ENCODE measurements at regions not wholly inside any gene's neighbourhood (a gene's known extent, or its start where the extent isn't known, plus 50 kb on each side); places are given as distances from the start of the nearest gene placed in this dataset.

DNA sequence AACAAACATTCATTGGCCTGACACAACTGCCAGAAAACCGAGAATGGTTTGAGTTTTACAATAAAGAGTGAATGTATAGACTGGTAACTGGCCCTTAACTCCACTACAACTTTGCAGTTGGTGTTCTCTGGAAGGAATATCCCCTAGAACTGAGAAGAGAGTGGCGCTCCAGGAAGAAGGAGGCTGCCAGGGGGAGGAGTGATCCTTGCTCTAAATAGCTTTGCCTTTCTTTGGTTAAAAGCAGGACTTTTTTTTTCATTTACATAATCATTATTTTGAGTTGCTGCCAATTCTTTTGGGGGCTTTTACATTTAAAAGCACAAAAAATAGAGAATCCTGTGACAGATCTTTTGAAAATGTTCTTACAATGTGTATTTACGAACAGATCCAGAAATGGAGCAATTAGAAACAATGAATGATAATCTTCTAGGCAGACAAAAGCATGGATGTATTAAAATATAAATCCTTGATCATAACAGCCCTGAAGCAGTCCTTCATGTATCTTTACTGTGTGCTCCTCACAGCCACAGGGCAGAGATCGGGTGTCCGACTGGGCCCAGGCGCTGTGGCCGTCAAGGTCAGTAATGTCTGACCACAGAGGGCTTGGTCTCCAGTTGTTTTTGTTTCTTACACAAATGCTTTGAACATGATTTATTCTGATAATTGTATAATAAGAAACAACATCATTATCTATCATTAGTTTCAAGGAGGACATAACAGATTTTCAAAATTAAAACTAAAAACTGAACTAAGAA is 612.2 kb downstream of the HDGFL1 start:
- POLR2A ChIA-PET: no interaction called here
- CTCF ChIA-PET: no interaction called here

DNA sequence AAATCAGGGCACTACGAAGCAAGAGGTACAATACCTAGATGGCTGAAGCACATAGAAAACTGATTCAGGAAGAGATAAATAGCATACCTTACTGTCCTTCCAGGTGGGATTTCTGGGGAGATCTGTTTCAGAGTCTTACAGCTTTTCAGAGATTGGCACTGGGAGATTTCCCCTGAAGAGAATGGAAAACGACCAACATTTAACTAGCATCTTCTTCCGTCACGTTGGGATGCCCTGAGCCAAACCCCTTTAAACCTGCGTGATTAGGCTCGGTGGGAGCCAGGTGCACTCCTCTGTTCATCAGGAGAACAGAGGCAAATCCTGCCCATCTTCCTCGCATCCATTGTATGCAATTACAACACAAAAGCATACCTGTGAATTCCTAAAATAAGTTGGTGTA is 614.5 kb downstream of the HDGFL1 start:
- ChIA-PET CTCF (no interaction called here), POLR2A (no interaction called here)

DNA sequence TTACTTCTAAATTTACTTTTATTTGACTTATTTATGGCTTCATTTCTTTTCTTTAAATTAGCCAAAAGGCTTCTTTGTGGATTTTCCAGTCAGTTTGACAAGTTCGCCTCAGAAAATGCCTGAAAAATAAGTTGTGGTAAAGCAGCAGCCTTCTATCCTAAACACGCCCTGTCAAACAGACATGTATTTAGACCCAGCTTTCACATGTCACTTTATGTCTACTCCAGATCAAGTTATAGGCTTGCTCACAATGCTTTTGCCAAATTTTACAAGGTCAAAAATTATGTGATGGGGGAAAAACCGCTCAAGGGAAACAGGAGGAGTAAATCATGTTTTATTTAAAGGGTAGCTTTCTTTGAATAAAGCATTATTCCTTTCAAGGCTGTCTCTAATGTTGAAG is 615.0 kb downstream of the HDGFL1 start:
- ChIA-PET POLR2A (no interaction called here), CTCF (no interaction called here)

DNA sequence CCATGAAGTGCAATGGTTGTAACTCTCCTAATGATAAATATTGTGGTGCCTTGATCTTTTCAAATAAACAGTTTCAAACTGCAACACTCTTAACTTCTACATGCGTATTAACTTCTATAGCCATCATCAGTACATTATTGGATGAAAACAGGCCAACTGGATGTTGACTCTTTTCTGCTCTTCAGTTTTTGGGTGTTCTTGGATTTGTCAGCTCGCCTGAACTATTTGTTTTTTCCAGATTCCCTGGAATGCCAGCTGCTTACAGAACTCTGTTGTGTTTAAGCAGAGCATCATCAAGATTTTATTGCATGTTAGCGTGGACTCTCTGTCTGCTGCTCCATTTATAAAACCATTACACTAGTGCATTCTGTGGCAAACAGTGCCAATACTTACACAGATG is 626.1 kb downstream of the HDGFL1 start:
- CTCF ChIA-PET: no interaction called here

DNA sequence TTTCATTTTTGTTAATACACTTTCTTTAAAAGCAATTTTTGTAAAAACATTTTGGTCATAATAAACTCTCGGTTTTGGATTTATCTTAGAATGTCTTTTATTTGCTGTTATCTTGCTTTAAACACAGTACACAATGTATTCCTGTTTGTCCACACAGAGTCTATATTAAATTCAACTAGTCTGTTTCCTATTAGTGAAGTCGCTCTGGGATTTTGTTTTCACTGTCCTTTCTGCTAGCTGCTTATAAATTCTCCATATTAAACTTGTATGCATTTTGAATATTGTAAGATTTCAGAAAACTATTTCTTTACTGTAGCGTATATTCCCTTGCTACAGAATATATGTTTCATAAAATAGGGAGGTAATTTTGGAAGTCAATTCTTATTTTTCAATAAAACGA is 630.2 kb downstream of the HDGFL1 start:
- CTCF ChIA-PET: no interaction called here
- POLR2A ChIA-PET: no interaction called here

More for the DNA sequence above, 626.1 kb downstream of the HDGFL1 start:
- POLR2A ChIA-PET: no interaction called here

DNA sequence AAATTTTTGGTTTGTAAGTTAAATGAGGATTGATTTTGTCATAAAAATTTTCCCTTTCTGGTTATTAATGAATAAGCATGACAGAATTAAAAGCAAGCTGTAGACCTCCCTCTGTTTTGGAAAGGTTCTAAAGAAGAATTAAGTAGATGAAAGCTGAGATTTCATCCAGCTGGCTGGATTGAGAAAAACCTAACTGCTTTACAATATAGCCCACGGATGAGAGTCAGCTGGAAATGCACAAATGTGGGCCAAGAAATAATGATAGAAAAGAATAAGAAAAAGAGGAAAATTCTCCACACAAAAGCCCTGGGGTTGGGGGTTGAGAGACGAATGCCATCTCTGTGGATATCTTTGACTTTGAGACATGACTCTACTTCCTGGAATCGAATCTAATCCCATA is 631.6 kb downstream of the HDGFL1 start:
- ChIA-PET POLR2A (no interaction called here), CTCF (no interaction called here)

GRCh38 chr6:23202207-23202606 is 632.8 kb downstream of the HDGFL1 start:
- CTCF ChIA-PET: no interaction called here
- POLR2A ChIA-PET: no interaction called here

DNA sequence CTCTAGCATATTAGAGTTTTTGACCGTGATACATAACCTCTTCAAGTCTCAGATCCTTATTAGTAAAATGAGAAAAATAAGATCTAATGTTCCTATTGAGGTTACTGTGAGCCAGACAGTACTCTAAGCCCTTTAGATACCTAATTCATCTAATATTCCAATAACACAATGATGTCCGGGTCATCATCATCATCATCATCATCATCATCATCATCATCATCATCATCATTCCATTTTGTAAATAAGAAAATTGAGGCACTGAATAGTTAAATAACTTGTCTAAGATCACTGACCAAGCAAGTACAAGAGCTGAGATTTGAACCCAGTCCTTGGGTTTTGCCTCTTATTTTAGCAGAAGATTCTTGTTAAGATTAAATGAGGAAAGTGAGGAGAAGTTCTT is 643.0 kb downstream of the HDGFL1 start:
- CTCF ChIA-PET: no interaction called here
- POLR2A ChIA-PET: no interaction called here

- POLR2A ChIA-PET: no interaction called here
These were observed 643.8 kb downstream of the HDGFL1 start for GRCh38 chr6:23213193-23213592.

GRCh38 chr6:23213651-23214050 is 644.3 kb downstream of the HDGFL1 start:
- ChIA-PET POLR2A (no interaction called here), CTCF (no interaction called here)

More at GRCh38 chr6:23213193-23213592, 643.8 kb downstream of the HDGFL1 start:
- CTCF ChIA-PET: no interaction called here

- POLR2A ChIA-PET: no interaction called here
- CTCF ChIA-PET: no interaction called here
These were observed 649.4 kb downstream of the HDGFL1 start for GRCh38 chr6:23218751-23219150.

GRCh38 chr6:23222724-23223123 is 653.4 kb downstream of the HDGFL1 start:
- ChIA-PET CTCF (no interaction called here), POLR2A (no interaction called here)

DNA sequence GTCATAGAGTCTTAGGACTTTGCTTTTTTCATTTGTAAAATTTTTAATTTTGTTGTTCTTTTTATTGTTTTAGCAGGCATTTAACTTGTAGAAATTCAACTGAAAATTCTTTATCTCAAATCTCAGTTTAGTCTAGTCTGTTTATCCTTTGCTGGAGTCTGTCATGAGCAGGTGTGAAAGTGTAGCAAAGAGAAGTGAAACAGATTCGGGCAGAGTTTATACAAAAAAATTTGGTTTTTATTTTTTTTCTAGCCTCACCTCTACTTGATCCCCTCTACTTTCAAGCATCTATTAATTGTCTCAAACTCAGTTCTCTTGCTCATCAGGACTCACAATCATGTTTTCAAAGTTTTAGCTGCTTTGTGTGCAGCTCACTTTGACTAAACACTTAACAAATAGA is 655.2 kb downstream of the HDGFL1 start:
- CTCF ChIA-PET: no interaction called here

DNA sequence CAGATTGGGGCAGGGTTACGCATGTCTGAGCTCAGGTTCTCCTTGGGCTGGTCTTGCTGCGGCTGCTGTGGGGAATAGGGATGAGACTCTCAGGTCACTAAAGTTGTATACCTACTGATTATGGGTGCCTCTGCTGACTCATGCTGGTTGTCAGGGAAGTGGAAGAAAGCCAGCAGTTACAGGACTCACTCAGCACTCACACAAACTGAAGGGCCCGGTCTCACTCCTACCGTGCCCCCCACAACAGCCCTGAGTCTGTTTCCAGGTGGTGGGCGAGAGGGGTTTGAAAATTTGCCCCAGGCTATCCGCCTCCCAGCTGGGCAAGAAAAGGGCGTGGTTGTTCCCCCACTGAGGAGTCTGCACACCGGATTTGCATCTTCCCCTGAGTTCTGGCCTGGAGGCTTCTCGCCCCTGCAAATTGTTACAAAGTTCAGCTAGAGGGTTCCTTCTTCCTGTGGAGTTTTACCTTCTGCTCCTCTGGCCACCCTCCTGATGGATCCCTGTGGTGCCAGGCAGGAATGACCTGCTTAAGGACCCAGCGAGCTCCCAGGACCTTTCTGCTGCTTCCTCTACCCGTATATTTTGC is 659.2 kb downstream of the HDGFL1 start:
- ChIA-PET POLR2A (no interaction called here), CTCF (no interaction called here)

More for the DNA sequence above, 655.2 kb downstream of the HDGFL1 start:
- POLR2A ChIA-PET: no interaction called here

- ChIA-PET CTCF (no interaction called here), POLR2A (no interaction called here)
These were observed 674.5 kb downstream of the HDGFL1 start for GRCh38 chr6:23243854-23244253.

- ChIA-PET CTCF (no interaction called here), POLR2A (no interaction called here)
These were observed 674.9 kb downstream of the HDGFL1 start for GRCh38 chr6:23244300-23244699.

DNA sequence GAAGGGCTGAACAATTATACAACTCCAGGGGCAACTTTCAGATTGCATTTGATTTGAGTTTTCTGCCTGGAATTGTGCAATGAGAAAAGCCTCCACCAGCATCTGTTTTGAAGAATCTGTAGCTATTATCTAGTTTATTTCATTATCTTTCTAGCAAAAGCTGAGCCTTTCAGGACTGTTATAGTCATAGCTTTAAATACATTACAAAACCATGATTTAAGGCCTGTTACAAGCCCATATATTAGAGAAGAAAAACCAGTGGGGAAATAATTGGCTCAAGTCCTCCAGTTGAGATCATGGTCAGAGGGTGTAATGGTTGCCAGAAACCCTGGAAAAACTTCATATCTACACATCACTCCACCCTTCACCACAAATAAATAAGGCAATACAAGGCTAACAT is 676.2 kb downstream of the HDGFL1 start:
- POLR2A ChIA-PET: no interaction called here
- CTCF ChIA-PET: no interaction called here

DNA sequence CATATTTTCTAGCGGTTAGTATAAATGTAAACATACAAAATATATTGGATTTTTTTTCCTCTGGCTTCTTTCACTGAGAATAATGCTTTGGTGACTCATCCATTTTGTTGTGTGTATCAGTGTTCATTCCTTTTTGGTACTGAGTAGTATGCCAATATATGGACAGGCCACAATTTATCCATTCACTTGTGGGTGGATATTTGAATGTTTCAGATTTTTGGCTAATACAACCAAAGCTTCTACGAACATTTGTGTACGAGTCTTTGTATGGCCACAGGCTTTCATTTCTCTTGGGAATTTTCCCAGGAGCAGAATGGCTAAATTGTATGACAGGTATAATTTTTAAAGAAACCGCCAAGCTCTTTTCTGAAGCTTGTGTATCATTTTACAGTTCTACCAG is 677.5 kb downstream of the HDGFL1 start:
- ChIA-PET POLR2A (no interaction called here), CTCF (no interaction called here)

- ChIA-PET POLR2A (no interaction called here), CTCF (no interaction called here)
These were observed 681.2 kb downstream of the HDGFL1 start for GRCh38 chr6:23250556-23250955.

- ChIA-PET CTCF (no interaction called here), POLR2A (no interaction called here)
These were observed 693.5 kb downstream of the HDGFL1 start for GRCh38 chr6:23262864-23263263.

DNA sequence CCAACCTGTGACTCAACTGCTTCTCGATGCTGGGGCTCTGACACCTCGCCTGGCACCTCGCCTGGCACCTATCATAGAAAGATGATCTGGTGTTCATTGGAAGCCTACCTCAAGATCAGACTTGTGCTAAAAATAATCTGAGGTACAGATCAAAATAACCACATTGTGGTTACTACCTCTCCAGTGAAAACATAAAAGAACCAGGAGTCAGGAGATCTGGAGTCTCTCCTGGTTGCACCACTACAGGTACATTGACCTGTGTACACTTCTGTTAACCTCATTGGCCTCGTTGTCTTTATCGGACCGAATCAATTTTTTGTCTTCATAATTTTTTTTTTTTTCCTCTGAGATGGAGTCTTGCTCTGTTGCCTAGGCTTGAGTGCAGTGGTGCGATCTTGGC is 695.9 kb downstream of the HDGFL1 start:
- POLR2A ChIA-PET: no interaction called here
- CTCF ChIA-PET: no interaction called here

DNA sequence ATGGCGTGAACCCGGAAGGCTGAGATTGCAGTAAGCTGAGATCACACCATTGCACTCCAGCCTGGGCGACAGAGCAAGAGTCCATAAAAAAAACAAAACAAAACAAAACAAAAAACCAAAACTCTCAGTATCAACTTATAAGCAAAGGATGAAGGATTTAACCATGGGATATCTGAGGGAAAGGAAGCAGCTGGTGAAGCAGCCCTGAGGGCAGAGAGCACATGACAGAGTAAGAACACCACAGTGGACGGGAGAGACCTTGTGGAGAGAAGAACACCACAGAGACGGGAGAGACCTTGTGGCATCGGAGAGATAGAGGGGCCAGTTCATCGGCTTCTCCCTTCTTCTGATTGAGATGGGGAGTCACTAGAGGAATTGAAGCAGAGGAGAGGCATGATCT is 697.2 kb downstream of the HDGFL1 start:
- CTCF ChIA-PET: no interaction called here
- POLR2A ChIA-PET: no interaction called here

All from activated CD8-positive, alpha-beta memory T cell treated with anti-CD3 and anti-CD28 coated beads for 36 hours (primary cell).